ENCODE measurements at regions not wholly inside any gene's neighbourhood (a gene's known extent, or its start where the extent isn't known, plus 50 kb on each side); places are given as distances from the start of the nearest gene placed in this dataset.

DNA sequence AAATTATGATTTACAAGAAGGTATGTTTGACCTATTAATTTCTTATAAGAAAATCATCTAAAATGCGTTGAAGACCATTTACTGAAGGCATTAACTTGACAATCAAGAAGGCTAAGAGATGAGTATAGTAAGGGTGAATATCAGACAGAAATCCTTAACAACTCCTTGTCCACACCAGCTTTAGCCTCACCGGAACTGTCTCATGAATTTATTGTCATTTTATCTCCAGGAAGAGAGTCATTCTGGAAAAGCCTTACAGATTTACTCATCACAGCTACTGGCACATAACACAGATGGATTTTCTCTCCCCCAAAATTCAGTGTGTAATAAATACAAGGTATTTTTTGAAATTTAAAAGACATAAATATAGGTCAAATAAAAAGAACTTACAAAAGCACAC lies 129.4 kb upstream of the LSM8 start:
- 80% methylated on average over 1 of the region's 2 CpGs for WGBS
- Histone ChIP-seq H3K36me3 (ENCODE audit: insufficient read depth, low read length) (no peaks in the 10 kb centered on the region), H3K9me3 (ENCODE audit: insufficient read depth, low read depth, low read length) (no peaks in the 10 kb centered on the region), H3K9ac (ENCODE audit: low read depth, low read length) (no peak overlapping the region), H3K4me3 (ENCODE audit: low read length) (no peak overlapping the region), H3K27me3 (ENCODE audit: insufficient read depth, low read length) (no peaks in the 10 kb centered on the region), H3K27ac (ENCODE audit: low read depth, low read length) (no peak overlapping the region), H3K4me1 (ENCODE audit: insufficient read depth, low read length) (0 out of 2 replicates have a peak, but pooled peaks cover 3% of the 10 kb centered on the region)

DNA sequence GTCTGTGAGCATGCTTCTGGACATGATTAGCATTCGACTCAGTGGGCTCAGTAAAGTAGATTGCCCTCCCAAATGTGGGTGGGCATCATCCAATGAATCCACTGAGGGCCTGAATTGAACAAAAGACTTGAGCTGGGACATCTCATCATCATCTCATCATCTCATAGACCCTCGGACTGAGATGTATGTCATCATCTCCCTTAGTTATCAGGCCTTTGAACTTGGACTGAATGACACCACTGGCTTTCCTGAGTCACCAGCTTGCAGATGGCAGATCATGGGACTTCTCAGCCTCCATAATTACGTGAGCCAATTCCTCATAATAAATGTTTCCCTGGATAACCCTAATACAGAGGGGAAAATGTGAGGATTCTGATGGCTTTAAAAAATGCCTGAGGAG lies 128.3 kb upstream of the LSM8 start:
- WGBS, result 90% methylated on average over 3 of the region's 3 CpGs
- H3K36me3 ChIP-seq (ENCODE audit: insufficient read depth, low read length), result no peaks in the 10 kb centered on the region
- H3K27me3 ChIP-seq (ENCODE audit: insufficient read depth, low read length), result no peaks in the 10 kb centered on the region
- H3K27ac ChIP-seq (ENCODE audit: low read depth, low read length), result no peak overlapping the region
- H3K4me1 ChIP-seq (ENCODE audit: insufficient read depth, low read length), result 0 out of 2 replicates have a peak, but pooled peaks cover 3% of the 10 kb centered on the region
- no peak overlapping the region for H3K9ac ChIP-seq (ENCODE audit: low read depth, low read length)
- H3K9me3 ChIP-seq (ENCODE audit: insufficient read depth, low read depth, low read length), result no peaks in the 10 kb centered on the region
- H3K4me3 ChIP-seq (ENCODE audit: low read length), result no peak overlapping the region

DNA sequence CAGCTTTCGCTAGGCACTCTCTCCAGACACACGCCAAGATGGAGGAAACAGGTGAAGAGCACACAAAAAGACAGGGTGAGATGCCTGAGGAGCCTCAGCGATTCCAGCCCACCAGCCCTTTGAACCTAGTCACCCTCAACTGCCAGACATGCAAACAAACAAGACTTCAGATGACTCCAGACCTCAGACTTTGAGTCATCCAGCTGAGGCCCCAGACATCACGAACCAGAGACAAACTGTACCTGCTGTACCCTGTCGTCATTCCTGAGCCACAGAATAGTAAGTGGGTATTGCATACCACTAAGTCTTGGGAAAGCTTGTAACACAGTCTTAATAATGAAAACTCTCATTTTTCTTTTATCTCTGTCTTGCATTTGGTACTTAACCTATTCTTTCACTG lies 126.6 kb upstream of the LSM8 start:
- Histone ChIP-seq H3K9ac (ENCODE audit: low read depth, low read length) (no peak overlapping the region), H3K9me3 (ENCODE audit: insufficient read depth, low read depth, low read length) (no peaks in the 10 kb centered on the region), H3K4me3 (ENCODE audit: low read length) (no peak overlapping the region), H3K4me1 (ENCODE audit: insufficient read depth, low read length) (0 out of 2 replicates have a peak, but pooled peaks cover under 1% of the 10 kb centered on the region), H3K36me3 (ENCODE audit: insufficient read depth, low read length) (no peaks in the 10 kb centered on the region), H3K27me3 (ENCODE audit: insufficient read depth, low read length) (no peaks in the 10 kb centered on the region), H3K27ac (ENCODE audit: low read depth, low read length) (no peak overlapping the region)
- 90% methylated on average over 5 of the region's 5 CpGs for WGBS

DNA sequence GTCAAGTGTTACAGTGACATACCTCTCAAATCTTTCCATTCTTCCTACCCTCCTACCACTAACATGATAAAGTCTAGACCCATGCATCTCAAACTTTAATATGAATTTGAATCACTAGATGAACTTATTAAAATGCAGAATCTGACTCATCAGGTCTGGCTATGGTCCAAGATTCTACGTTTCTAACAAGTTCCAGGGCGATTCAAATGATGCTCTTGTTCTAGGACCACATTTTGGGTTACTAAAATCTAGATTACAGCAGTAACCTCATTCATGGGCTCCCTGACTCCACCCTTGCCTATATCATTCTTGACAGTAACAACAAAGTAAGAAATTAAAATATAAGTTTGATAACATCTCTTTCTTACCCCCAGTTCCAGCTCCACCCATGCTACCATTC lies 124.8 kb upstream of the LSM8 start:
- Histone ChIP-seq H3K4me1 (ENCODE audit: insufficient read depth, low read length) (no peaks in the 10 kb centered on the region), H3K36me3 (ENCODE audit: insufficient read depth, low read length) (no peaks in the 10 kb centered on the region), H3K4me3 (ENCODE audit: low read length) (no peak overlapping the region), H3K27ac (ENCODE audit: low read depth, low read length) (no peak overlapping the region), H3K27me3 (ENCODE audit: insufficient read depth, low read length) (no peaks in the 10 kb centered on the region), H3K9ac (ENCODE audit: low read depth, low read length) (no peak overlapping the region), H3K9me3 (ENCODE audit: insufficient read depth, low read depth, low read length) (no peaks in the 10 kb centered on the region)
- 97% methylated on average over 2 of the region's 2 CpGs for WGBS

DNA sequence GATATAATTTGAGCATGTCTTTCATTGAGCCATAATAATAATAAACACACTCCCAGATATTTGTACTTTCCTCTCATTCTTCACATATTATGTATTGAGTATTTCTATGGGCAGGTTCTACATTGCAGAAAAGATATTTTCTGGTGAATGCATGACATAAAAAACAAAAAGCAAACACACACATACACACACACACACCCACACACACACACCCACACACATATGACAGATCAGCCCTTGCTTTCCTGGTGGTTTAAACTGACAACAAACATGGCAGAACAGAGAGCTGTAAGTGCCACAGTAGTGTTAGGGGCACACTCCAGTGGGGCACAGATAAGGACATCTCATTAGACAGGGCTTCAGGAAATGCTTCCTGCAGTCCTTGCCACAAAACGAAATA lies 123.3 kb upstream of the LSM8 start:
- Histone ChIP-seq H3K9ac (ENCODE audit: low read depth, low read length) (no peak overlapping the region), H3K36me3 (ENCODE audit: insufficient read depth, low read length) (no peaks in the 10 kb centered on the region), H3K4me1 (ENCODE audit: insufficient read depth, low read length) (no peaks in the 10 kb centered on the region), H3K9me3 (ENCODE audit: insufficient read depth, low read depth, low read length) (no peaks in the 10 kb centered on the region), H3K4me3 (ENCODE audit: low read length) (no peak overlapping the region), H3K27ac (ENCODE audit: low read depth, low read length) (no peak overlapping the region), H3K27me3 (ENCODE audit: insufficient read depth, low read length) (no peaks in the 10 kb centered on the region)
- 79% methylated on average over 1 of the region's 1 CpG for WGBS

DNA sequence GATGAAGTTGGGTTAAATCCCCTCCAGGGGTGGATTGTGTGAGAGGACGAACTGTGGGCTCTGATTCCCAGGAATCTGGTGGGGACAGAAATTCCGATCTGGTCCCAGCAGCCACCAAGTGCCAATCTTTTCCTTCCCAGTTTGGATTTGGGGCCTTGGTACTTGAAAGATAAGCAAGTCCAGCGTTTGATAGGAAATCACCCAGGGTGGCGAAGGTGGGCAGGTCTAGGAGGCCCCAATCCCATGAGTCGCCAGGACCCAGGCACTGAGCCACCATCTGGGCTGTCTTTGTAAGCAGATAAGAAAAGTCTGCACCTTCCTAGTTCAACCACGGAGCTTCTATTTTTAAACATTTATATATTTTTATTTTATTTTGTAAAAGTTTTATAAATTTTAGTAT lies 122.6 kb upstream of the LSM8 start:
- Histone ChIP-seq H3K27ac (ENCODE audit: low read depth, low read length) (no peak overlapping the region), H3K4me1 (ENCODE audit: insufficient read depth, low read length) (no peaks in the 10 kb centered on the region), H3K27me3 (ENCODE audit: insufficient read depth, low read length) (no peaks in the 10 kb centered on the region), H3K4me3 (ENCODE audit: low read length) (no peak overlapping the region), H3K9ac (ENCODE audit: low read depth, low read length) (no peak overlapping the region), H3K9me3 (ENCODE audit: insufficient read depth, low read depth, low read length) (no peaks in the 10 kb centered on the region), H3K36me3 (ENCODE audit: insufficient read depth, low read length) (no peaks in the 10 kb centered on the region)
- WGBS, result 90% methylated on average over 5 of the region's 6 CpGs

DNA sequence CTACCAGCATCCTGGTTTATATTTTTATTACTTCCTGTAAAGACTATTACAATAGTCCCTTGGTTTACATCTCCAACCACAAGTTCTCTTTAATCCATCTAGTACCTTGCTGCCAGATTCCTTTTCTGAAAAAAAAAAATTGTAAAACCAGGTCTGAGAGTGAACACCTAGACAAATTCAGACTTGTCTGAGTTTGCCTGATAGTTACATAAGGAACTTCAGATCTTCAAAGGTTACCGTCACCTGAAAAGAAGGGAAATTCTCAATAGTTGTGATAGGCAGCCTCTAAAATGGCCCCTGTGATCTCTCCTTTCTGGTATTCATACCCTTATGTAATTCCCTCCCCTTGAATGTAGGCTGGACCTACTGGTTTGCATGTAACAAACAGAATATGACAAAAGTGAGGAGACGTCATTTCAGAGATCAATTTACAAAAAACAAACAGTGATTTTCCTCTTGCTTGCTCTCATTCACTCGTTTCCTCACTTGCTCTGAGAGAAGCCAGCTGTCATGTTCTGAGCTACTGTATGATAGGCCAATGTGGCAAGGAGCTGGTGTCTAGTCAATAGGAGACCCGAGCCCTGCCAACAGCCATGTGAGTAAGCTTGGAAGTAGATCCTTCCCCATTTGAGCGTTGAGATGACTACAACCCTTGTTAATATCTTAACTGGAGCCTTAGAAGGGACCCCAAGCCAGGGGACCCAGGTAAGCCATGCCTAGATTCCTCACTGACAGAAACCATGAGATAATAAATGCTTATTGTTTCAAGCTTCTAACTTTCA lies 110.9 kb upstream of the LSM8 start:
- H3K4me1 ChIP-seq (ENCODE audit: insufficient read depth, low read length), result no peaks in the 10 kb centered on the region
- 73% methylated on average over 4 of the region's 5 CpGs for WGBS
- H3K27ac ChIP-seq (ENCODE audit: low read depth, low read length), result no peak overlapping the region

DNA sequence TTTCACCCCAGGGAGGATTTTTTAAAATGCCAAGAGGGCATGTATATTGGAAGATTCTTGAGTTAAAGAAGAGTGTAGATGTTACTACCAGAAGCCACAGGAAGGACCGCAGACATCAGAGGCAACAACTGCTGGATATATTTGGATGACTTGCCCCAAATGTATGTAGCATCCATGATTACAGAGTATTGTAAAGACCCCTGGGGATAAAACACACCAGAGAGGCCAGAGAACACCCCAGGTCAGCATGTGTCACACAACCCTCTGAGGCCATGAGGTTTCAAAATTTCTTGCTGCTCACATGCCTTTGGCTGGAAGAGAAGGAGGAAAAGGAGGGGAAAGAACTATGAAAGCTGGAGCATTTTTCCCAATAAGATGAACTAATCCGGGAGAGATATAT lies 108.0 kb upstream of the LSM8 start:
- H3K27ac ChIP-seq (ENCODE audit: low read depth, low read length), result no peak overlapping the region
- H3K9me3 ChIP-seq (ENCODE audit: insufficient read depth, low read depth, low read length), result no peaks in the 10 kb centered on the region
- H3K27me3 ChIP-seq (ENCODE audit: insufficient read depth, low read length), result no peaks in the 10 kb centered on the region
- H3K4me1 ChIP-seq (ENCODE audit: insufficient read depth, low read length), result no peaks in the 10 kb centered on the region
- WGBS, result 91% methylated on average over 1 of the region's 2 CpGs
- no peak overlapping the region for H3K4me3 ChIP-seq (ENCODE audit: low read length)
- H3K9ac ChIP-seq (ENCODE audit: low read depth, low read length), result no peak overlapping the region
- H3K36me3 ChIP-seq (ENCODE audit: insufficient read depth, low read length), result no peaks in the 10 kb centered on the region

More for the DNA sequence above, 110.9 kb upstream of the LSM8 start:
- Histone ChIP-seq H3K4me3 (ENCODE audit: low read length) (no peak overlapping the region), H3K9ac (ENCODE audit: low read depth, low read length) (no peak overlapping the region), H3K36me3 (ENCODE audit: insufficient read depth, low read length) (no peaks in the 10 kb centered on the region), H3K27me3 (ENCODE audit: insufficient read depth, low read length) (no peaks in the 10 kb centered on the region), H3K9me3 (ENCODE audit: insufficient read depth, low read depth, low read length) (no peaks in the 10 kb centered on the region)

DNA sequence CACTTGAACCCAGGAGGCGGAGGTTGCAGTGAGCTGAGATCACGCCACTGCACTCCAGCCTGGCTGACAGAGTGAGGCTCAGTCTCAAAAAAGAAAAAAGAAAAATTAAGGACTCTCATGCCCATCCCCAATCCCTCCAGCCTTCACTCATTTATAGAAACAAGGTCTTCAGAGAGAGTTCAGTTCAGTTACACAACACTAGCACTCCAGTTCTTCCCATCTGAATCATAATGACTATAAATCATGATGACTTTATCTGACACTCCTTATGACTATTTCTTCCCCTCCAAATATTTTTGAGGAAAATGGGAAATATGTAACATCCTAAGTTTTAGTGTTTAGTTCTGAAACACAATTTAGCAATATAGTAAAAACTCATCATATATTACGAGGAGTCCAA lies 107.4 kb upstream of the LSM8 start:
- H3K27me3 ChIP-seq (ENCODE audit: insufficient read depth, low read length), result no peaks in the 10 kb centered on the region
- no peaks in the 10 kb centered on the region for H3K9me3 ChIP-seq (ENCODE audit: insufficient read depth, low read depth, low read length)
- 98% methylated on average over 2 of the region's 3 CpGs for WGBS
- no peaks in the 10 kb centered on the region for H3K36me3 ChIP-seq (ENCODE audit: insufficient read depth, low read length)
- no peak overlapping the region for H3K9ac ChIP-seq (ENCODE audit: low read depth, low read length)
- H3K27ac ChIP-seq (ENCODE audit: low read depth, low read length), result no peak overlapping the region
- H3K4me1 ChIP-seq (ENCODE audit: insufficient read depth, low read length), result no peaks in the 10 kb centered on the region
- no peak overlapping the region for H3K4me3 ChIP-seq (ENCODE audit: low read length)

DNA sequence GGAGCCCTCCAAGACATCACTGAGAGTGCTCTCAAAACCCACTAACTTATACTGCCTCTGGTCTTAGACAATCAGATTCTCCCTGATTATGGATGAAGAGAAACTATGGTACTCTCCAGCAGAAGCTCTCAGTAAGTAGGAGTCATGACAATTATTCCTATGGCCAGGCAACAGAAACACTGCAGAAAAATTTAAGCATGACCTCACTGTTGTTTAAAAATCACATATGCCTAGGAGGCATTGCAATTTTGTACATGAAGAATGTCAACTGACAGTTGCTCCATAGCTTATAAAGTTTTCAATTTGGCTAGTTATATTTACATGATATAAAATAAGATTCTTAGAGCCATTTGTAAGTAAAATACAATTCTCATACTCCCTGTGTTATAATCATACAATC lies 105.9 kb upstream of the LSM8 start:
- no peaks in the 10 kb centered on the region for H3K36me3 ChIP-seq (ENCODE audit: insufficient read depth, low read length)
- H3K9ac ChIP-seq (ENCODE audit: low read depth, low read length), result no peak overlapping the region
- H3K27ac ChIP-seq (ENCODE audit: low read depth, low read length), result no peak overlapping the region
- H3K4me1 ChIP-seq (ENCODE audit: insufficient read depth, low read length), result no peaks in the 10 kb centered on the region
- no peak overlapping the region for H3K4me3 ChIP-seq (ENCODE audit: low read length)
- no peaks in the 10 kb centered on the region for H3K9me3 ChIP-seq (ENCODE audit: insufficient read depth, low read depth, low read length)
- no peaks in the 10 kb centered on the region for H3K27me3 ChIP-seq (ENCODE audit: insufficient read depth, low read length)

DNA sequence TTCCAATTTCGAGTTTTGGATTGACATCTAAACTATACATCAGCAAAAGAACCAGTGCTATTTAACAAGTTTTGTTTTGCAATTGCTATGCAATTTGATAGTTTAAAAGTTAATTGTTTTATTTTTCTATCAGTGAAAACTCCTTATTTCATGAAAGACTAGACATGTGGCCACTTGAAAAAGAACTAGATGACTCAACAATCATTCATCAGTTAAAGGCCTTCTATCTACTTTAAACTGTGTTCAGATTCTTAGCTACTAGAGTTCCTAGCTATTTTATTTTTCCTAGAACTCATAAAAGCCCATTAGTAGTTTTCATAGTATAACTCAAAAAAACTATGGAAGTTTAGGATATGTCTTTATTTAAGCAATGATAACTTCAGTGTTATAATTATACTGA lies 104.6 kb upstream of the LSM8 start:
- H3K27me3 ChIP-seq (ENCODE audit: insufficient read depth, low read length), result no peaks in the 10 kb centered on the region
- no peaks in the 10 kb centered on the region for H3K9me3 ChIP-seq (ENCODE audit: insufficient read depth, low read depth, low read length)
- H3K27ac ChIP-seq (ENCODE audit: low read depth, low read length), result no peak overlapping the region
- H3K4me1 ChIP-seq (ENCODE audit: insufficient read depth, low read length), result no peaks in the 10 kb centered on the region
- H3K36me3 ChIP-seq (ENCODE audit: insufficient read depth, low read length), result no peaks in the 10 kb centered on the region
- H3K9ac ChIP-seq (ENCODE audit: low read depth, low read length), result no peak overlapping the region
- 83% methylated on average over 1 of the region's 1 CpG for WGBS
- H3K4me3 ChIP-seq (ENCODE audit: low read length), result no peak overlapping the region

DNA sequence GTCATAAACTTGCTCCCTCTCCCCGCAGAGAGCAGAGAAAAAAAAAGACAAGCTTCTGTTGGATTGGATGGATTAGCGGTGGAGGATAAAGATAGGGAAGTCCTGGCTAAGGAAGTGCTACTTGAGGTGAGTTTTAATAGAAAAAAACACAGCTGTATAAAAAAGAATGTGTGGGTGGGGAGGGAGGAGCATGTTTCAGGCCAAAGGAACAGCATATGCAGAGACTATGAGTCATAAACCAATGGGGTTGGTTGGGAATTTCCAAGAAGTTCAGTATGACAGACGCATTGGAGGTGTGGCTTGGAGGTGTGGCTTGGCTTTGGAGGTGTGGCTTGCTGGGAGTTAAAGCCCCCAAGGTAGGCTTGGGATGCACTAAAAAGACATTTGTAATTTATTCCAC lies 103.0 kb upstream of the LSM8 start:
- H3K27ac ChIP-seq (ENCODE audit: low read depth, low read length), result no peak overlapping the region
- H3K4me1 ChIP-seq (ENCODE audit: insufficient read depth, low read length), result peaks cover 4% of the 10 kb centered on the region; the same call in 1 of the 2 replicates
- 77% methylated on average over 3 of the region's 3 CpGs for WGBS

More for the DNA sequence above, 103.0 kb upstream of the LSM8 start:
- no peaks in the 10 kb centered on the region for H3K27me3 ChIP-seq (ENCODE audit: insufficient read depth, low read length)
- no peaks in the 10 kb centered on the region for H3K9me3 ChIP-seq (ENCODE audit: insufficient read depth, low read depth, low read length)
- no peaks in the 10 kb centered on the region for H3K36me3 ChIP-seq (ENCODE audit: insufficient read depth, low read length)
- no peak overlapping the region for H3K9ac ChIP-seq (ENCODE audit: low read depth, low read length)
- no peak overlapping the region for H3K4me3 ChIP-seq (ENCODE audit: low read length)
